ENCODE measurements at regions not wholly inside any gene's neighbourhood (a gene's known extent, or its start where the extent isn't known, plus 50 kb on each side); places are given as distances from the start of the nearest gene placed in this dataset.

DNA sequence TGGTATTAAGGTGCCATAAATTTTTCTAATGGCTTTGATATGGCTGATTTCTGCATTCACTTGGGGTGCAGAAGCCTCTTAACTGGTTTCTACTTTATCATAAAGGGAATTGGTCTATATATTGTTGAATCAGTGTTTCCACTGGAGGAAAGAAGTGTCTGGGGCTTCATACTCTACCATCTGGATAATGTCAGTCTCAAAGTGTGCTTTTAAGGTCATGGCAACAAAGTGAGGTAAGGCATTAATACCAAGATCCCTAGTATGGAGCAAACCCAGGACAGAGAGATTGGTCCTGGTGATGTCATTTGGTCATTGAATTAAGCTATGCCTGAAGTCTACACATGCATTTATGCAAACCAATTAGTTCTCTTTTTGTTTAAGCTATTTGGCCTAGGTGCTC, 309.9 kb downstream of the DUSP10 start:
- TF ChIP-seq, protein P1, sequence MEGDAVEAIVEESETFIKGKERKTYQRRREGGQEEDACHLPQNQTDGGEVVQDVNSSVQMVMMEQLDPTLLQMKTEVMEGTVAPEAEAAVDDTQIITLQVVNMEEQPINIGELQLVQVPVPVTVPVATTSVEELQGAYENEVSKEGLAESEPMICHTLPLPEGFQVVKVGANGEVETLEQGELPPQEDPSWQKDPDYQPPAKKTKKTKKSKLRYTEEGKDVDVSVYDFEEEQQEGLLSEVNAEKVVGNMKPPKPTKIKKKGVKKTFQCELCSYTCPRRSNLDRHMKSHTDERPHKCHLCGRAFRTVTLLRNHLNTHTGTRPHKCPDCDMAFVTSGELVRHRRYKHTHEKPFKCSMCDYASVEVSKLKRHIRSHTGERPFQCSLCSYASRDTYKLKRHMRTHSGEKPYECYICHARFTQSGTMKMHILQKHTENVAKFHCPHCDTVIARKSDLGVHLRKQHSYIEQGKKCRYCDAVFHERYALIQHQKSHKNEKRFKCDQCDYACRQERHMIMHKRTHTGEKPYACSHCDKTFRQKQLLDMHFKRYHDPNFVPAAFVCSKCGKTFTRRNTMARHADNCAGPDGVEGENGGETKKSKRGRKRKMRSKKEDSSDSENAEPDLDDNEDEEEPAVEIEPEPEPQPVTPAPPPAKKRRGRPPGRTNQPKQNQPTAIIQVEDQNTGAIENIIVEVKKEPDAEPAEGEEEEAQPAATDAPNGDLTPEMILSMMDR (conservative IDR thresholded peaks at IDR 0.05 in 1 of 2, IDR thresholded peaks at IDR 0.05 in 1 of 2; ENCODE audit: low read depth in 1 of 2, low read length in 2 of 2): no peak
- TF ChIP-seq EZH2 (IDR thresholded peaks at IDR 0.05; ENCODE audit: low read length, missing control alignments): no peak
